ENCODE measurements at regions not wholly inside any gene's neighbourhood (a gene's known extent, or its start where the extent isn't known, plus 50 kb on each side); places are given as distances from the start of the nearest gene placed in this dataset.
"Not testable (repeated sequence)": the region's sequence is repeated elsewhere in the genome, so short reads cannot be mapped to it uniquely, and the experiment has no call there.

GRCh38 chr6:113359155-113360140 lies 497.7 kb upstream of the MARCKS start:
- DNase-seq: no peak

- DNase-seq: no peak
Measured at GRCh38 chr6:113361014-113361645, 496.0 kb upstream of the MARCKS start.

- no peak for DNase-seq
Measured at GRCh38 chr6:113362301-113363047, 494.7 kb upstream of the MARCKS start.

- no peak for DNase-seq
Measured at GRCh38 chr6:113363048-113363798, 493.9 kb upstream of the MARCKS start.

GRCh38 chr6:113363866-113364265 lies 493.3 kb upstream of the MARCKS start:
- DNase-seq: no peak

- DNase-seq: no peak
Measured at GRCh38 chr6:113364766-113365165, 492.4 kb upstream of the MARCKS start.

- no peak for DNase-seq
Measured at GRCh38 chr6:113365191-113365590, 492.0 kb upstream of the MARCKS start.

GRCh38 chr6:113366505-113366904 lies 490.6 kb upstream of the MARCKS start:
- DNase-seq: no peak

- DNase-seq: no peak
Measured at GRCh38 chr6:113370508-113371502, 486.3 kb upstream of the MARCKS start.

GRCh38 chr6:113375466-113375865 lies 481.7 kb upstream of the MARCKS start:
- DNase-seq: not testable (repeated sequence)

- DNase-seq: no peak
Measured at GRCh38 chr6:113375950-113376846, 480.9 kb upstream of the MARCKS start.

- no peak for DNase-seq
Measured at GRCh38 chr6:113376847-113377165, 480.3 kb upstream of the MARCKS start.

GRCh38 chr6:113377362-113377942 lies 479.7 kb upstream of the MARCKS start:
- no peak for DNase-seq

GRCh38 chr6:113380591-113380990 lies 476.6 kb upstream of the MARCKS start:
- no peak for DNase-seq

- no peak for DNase-seq
Measured at GRCh38 chr6:113381232-113381631, 475.9 kb upstream of the MARCKS start.

- no peak for DNase-seq
Measured at GRCh38 chr6:113381959-113382358, 475.2 kb upstream of the MARCKS start.

- no peak for DNase-seq
Measured at GRCh38 chr6:113383701-113384100, 473.4 kb upstream of the MARCKS start.

- no peak for DNase-seq
Measured at GRCh38 chr6:113385020-113385431, 472.1 kb upstream of the MARCKS start.

- no peak for DNase-seq
Measured at GRCh38 chr6:113388996-113389395, 468.1 kb upstream of the MARCKS start.

GRCh38 chr6:113392551-113393055 lies 464.5 kb upstream of the MARCKS start:
- no peak for DNase-seq
